ENCODE measurements at regions not wholly inside any gene's neighbourhood (a gene's known extent, or its start where the extent isn't known, plus 50 kb on each side); places are given as distances from the start of the nearest gene placed in this dataset.

DNA sequence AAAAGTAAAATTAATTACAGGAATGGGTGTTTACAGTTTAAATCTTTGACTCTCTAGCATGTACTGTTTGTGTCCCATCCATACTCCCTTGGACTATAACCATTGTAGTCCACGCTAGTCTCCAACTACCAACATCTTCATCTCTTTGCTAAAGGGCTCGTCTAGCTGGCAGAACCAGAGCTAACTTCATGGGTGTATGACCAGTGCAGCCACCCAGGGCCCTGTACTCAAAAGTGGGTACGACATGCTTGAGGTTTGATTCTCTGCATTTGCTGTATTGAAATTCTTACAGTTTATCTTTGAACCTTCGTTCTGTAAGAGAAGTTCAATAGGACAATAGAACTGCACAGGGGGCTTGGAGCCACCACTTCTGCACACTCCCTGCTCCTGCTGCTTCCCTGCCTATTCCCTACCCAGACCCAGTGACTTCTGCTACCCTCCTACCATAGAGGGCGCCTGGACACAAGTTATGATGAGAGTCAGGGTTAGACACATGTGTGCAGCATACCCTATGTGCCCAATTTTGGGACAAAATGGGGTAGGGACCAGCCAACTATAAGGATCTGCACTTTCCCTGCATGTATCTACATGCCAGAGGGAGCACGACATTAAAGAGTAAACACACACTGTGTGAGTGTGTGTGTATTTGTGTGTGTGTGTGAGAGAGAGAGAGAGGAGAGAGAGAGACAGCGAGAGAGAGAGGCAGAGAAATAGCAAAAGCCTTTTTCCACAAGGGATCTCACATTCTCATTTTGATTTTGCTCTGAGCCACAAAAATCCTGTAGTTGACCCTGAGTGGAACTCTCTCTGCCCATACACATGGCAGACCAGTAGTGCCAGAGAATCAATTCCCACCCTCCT, 59.0 kb upstream of the NECTIN3 start:
- peak; percentile 9 for DNase-seq (ENCODE audit: low spot score)
